ENCODE measurements at regions not wholly inside any gene's neighbourhood (a gene's known extent, or its start where the extent isn't known, plus 50 kb on each side); places are given as distances from the start of the nearest gene placed in this dataset.
"Not testable (repeated sequence)": the region's sequence is repeated elsewhere in the genome, so short reads cannot be mapped to it uniquely, and the experiment has no call there.

GRCh38 chr16:32121273-32121900, 131.7 kb upstream of the TP53TG3D start:
- DNase-seq; H3K4me3 ChIP-seq (ENCODE audit: low read depth in 1 of 3, low read length in 3 of 3); H3K36me3 ChIP-seq (ENCODE audit: control insufficient read depth in 3 of 3, insufficient read depth in 2 of 3, low read depth in 1 of 3, low read length in 3 of 3); H3K4me1 ChIP-seq (ENCODE audit: control insufficient read depth in 3 of 3, insufficient read depth in 2 of 3, low read depth in 1 of 3, low read length in 2 of 3); H3K9me3 ChIP-seq (ENCODE audit: control insufficient read depth in 2 of 2, insufficient read depth in 1 of 2, low read depth in 1 of 2, low read length in 1 of 2); H3K27ac ChIP-seq (ENCODE audit: low read depth in 1 of 3, low read length in 2 of 3); H3K27me3 ChIP-seq (ENCODE audit: control insufficient read depth in 3 of 3, insufficient read depth in 3 of 3, low read length in 3 of 3): not testable (repeated sequence)
- WGBS, 3 donors = 68 to 84% (median 76%) methylated on average over 2 of the region's 2 CpGs
- peak; percentile 94 for FAIRE-seq

DNA sequence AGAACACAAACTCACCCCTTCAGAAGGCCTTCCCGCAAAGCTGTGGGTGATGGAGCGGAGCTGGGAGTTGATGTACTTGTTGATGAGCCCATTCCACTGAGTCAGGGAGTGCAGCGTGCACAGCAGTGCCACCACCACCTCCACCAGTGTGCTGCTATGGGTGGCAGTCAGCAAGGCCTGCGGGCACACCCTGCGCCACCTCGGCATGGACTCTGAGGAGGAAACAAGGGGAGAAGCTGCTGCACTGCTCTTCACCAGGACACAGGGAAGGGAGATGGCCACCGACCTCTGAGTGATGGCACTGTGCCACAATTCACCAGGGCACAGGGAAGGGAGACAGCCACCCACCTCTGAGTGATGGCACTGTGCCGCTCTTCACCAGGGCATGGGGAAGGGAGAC, 100.7 kb upstream of the TP53TG3D start:
- not testable (repeated sequence) for H3K27me3 ChIP-seq (ENCODE audit: control insufficient read depth in 3 of 3, insufficient read depth in 3 of 3, low read length in 3 of 3); H3K27ac ChIP-seq (ENCODE audit: low read depth in 1 of 3, low read length in 2 of 3); H3K9me3 ChIP-seq (ENCODE audit: control insufficient read depth in 2 of 2, insufficient read depth in 1 of 2, low read depth in 1 of 2, low read length in 1 of 2); H3K4me3 ChIP-seq (ENCODE audit: low read depth in 1 of 3, low read length in 3 of 3); DNase-seq; FAIRE-seq; H3K36me3 ChIP-seq (ENCODE audit: control insufficient read depth in 3 of 3, insufficient read depth in 2 of 3, low read depth in 1 of 3, low read length in 3 of 3); H3K4me1 ChIP-seq (ENCODE audit: control insufficient read depth in 3 of 3, insufficient read depth in 2 of 3, low read depth in 1 of 3, low read length in 2 of 3)
- WGBS, 3 donors = 96% methylated on average over 3 of the region's 8 CpGs; no CpG with 5 or more reads in 2 of the 3 donors

- not testable (repeated sequence) for FAIRE-seq; H3K4me3 ChIP-seq (ENCODE audit: low read depth in 1 of 3, low read length in 3 of 3); DNase-seq; H3K27ac ChIP-seq (ENCODE audit: low read depth in 1 of 3, low read length in 2 of 3); H3K9me3 ChIP-seq (ENCODE audit: control insufficient read depth in 2 of 2, insufficient read depth in 1 of 2, low read depth in 1 of 2, low read length in 1 of 2); H3K27me3 ChIP-seq (ENCODE audit: control insufficient read depth in 3 of 3, insufficient read depth in 3 of 3, low read length in 3 of 3); H3K4me1 ChIP-seq (ENCODE audit: control insufficient read depth in 3 of 3, insufficient read depth in 2 of 3, low read depth in 1 of 3, low read length in 2 of 3); H3K36me3 ChIP-seq (ENCODE audit: control insufficient read depth in 3 of 3, insufficient read depth in 2 of 3, low read depth in 1 of 3, low read length in 3 of 3)
- WGBS, 3 donors = 36% methylated on average over 10 of the region's 61 CpGs; no CpG with 5 or more reads in 2 of the 3 donors
Observed at GRCh38 chr16:32187918-32188669, 65.0 kb upstream of the TP53TG3D start.

GRCh38 chr16:32202585-32202984, 50.5 kb upstream of the TP53TG3D start:
- not testable (repeated sequence) for H3K27ac ChIP-seq (ENCODE audit: low read depth in 1 of 3, low read length in 2 of 3); FAIRE-seq; DNase-seq; H3K4me3 ChIP-seq (ENCODE audit: low read depth in 1 of 3, low read length in 3 of 3); H3K27me3 ChIP-seq (ENCODE audit: control insufficient read depth in 3 of 3, insufficient read depth in 3 of 3, low read length in 3 of 3); H3K4me1 ChIP-seq (ENCODE audit: control insufficient read depth in 3 of 3, insufficient read depth in 2 of 3, low read depth in 1 of 3, low read length in 2 of 3); H3K9me3 ChIP-seq (ENCODE audit: control insufficient read depth in 2 of 2, insufficient read depth in 1 of 2, low read depth in 1 of 2, low read length in 1 of 2); H3K36me3 ChIP-seq (ENCODE audit: control insufficient read depth in 3 of 3, insufficient read depth in 2 of 3, low read depth in 1 of 3, low read length in 3 of 3)
- WGBS, 3 donors = 51 to 64% (median 54%) methylated on average over 18 to 25 of the region's 36 CpGs

Measured in small intestine (tissue), 7 donors.